Activated T-cell treated with anti-CD3 and anti-CD28 coated beads, Interleukin-2, amount 50 U/mL, for 4 hours (primary cell): ENCODE measurements at regions not wholly inside any gene's neighbourhood (a gene's known extent, or its start where the extent isn't known, plus 50 kb on each side); places are given as distances from the start of the nearest gene placed in this dataset.

Experiments
- ATAC-seq, 2 donors: fragments of 200-7000 bp; cut with Tn5 transposase; one replicate each; pipeline ENCODE4 v1.10.0; 2021
- DNase-seq: peaks from one replicate; pipeline ENCODE4 v3.0.0-alpha.2; 2020
- H3K27me3 Mint-ChIP-seq: one replicate; pipeline ENCODE4 v1.8.0; 2021; ENCODE audit warnings: low read depth, mixed read lengths
- H3K36me3 Mint-ChIP-seq: one replicate; pipeline ENCODE4 v1.8.0; 2022; ENCODE audit warnings: mixed read lengths; ENCODE audit not compliant: insufficient read depth
- H3K4me1 Mint-ChIP-seq: one replicate; pipeline ENCODE4 v1.8.0; 2021; ENCODE audit warnings: low read depth, mixed read lengths
- H3K4me3 Mint-ChIP-seq: one replicate; pipeline ENCODE4 v1.8.0; 2021; ENCODE audit warnings: mild to moderate bottlenecking, moderate library complexity, mixed read lengths
- H3K9me3 Mint-ChIP-seq: one replicate; pipeline ENCODE4 v1.8.0; 2021; ENCODE audit warnings: mixed read lengths

DNA sequence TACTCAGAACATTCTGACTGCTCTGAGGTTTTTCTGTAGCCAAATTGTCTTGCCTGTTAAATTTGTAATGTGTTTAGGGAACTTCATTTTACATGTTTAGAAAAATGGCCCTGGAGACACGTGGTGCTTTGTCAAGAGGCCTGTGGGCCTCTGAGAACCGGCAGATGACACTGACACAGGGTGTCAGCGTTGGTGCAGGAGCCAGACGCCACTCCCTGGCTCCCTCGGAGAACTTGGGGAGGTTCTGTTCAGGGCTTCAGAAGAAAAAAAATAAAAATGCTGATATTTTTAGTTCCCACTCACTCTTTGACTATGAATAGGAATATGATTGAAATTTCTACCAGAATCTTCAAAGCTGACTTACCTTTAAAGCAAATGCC, 190.9 kb upstream of the GATB start:
- H3K4me1 Mint-ChIP-seq, result no peaks in the 10 kb centered on the region
- no peak overlapping the region for H3K4me3 Mint-ChIP-seq
- peaks cover 11% of the 10 kb centered on the region for H3K9me3 Mint-ChIP-seq
- ATAC-seq, result no peak
- DNase-seq, result no peak
- H3K27me3 Mint-ChIP-seq, result no peaks in the 10 kb centered on the region
- peaks cover 2% of the 10 kb centered on the region for H3K36me3 Mint-ChIP-seq

DNA sequence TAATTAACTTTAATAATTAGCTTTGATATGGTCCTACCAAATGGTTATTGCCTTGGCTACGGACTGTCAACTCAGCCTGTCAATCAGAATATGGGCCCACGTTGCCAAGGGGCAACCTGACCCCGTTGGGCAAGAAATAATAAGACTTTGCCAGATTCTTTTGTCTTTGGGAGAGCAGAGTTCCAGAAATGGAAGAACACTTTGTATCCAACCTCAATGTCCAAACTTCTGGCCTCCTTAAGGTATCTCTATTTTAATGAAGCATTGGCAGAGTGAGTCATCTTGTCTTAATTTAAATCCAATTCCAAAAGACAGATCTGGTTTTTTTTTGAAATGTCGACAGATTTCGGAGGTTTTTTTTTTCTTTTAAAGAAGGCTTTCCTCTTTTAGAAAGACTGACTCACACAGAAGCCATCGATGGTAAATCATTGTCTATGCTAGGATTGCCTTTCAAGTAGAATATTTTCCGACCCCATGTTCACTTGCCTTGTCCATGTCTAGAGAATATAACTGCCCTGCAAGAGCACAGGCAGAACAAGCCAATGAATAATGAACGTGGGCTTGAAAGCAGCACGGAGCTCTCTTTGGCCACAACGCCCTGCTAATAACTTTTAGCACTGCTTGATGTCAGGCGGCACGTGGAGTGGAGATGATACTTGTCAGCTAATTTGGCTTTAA, 190.3 kb upstream of the GATB start:
- no peak overlapping the region for H3K4me3 Mint-ChIP-seq
- H3K4me1 Mint-ChIP-seq, result no peaks in the 10 kb centered on the region
- no peak for DNase-seq
- H3K36me3 Mint-ChIP-seq, result peaks cover 5% of the 10 kb centered on the region
- peaks cover 15% of the 10 kb centered on the region for H3K9me3 Mint-ChIP-seq
- no peak for ATAC-seq
- no peaks in the 10 kb centered on the region for H3K27me3 Mint-ChIP-seq

DNA sequence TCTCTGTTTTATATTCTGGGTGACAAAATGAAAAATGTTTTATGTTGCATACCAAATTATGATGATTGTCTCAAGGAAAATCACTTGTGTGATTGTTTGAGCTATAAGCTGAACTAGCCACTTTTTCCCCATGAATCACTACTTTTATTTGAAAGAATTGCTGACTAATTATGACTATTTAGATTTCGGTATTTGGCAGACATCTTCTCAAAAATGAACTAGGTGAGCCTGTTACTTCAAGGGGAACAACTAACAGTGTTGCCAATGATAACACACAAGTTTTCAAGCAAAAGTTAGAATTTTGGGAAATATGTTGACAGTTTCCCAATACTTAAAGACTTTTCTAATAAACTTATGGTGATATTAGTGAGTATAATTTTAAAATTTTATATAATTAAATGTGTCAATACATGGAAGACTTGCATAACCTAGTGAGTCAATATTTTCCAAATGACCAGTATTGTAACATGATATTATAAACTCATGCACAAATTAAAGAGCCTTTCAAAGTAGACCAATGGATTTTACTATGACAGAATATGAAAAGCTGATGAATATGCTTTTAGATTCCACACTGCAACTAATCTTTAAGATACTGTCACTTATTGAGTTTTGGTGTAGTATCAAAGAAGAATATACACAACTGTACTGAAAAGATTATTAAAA, 187.7 kb upstream of the GATB start:
- H3K4me1 Mint-ChIP-seq, result no peaks in the 10 kb centered on the region
- DNase-seq, result no peak
- no peak overlapping the region for H3K4me3 Mint-ChIP-seq
- no peak for ATAC-seq
- peaks cover 18% of the 10 kb centered on the region for H3K9me3 Mint-ChIP-seq
- H3K27me3 Mint-ChIP-seq, result no peaks in the 10 kb centered on the region
- H3K36me3 Mint-ChIP-seq, result peaks cover 5% of the 10 kb centered on the region

DNA sequence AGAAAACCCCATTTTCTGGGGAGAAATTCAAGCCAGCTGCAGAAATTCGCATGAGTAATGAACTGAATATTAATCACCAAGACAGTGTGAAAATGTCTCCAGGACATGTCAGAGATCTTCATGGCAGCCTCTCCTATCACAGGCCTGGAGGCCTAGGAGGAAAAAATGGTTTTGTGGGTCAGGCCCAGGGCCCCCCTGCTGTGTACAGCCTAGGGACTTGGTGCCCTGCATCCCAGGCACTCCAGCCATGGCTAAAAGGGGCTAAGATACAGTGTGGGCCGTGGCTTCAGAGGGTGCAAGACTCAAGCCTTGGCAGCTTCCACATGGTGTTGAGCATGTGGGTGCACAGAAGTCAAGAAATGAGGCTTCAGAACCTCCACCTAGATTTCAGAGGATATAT, 185.9 kb upstream of the GATB start:
- DNase-seq (no peak), ATAC-seq (no peak)
- H3K4me1 Mint-ChIP-seq, result no peaks in the 10 kb centered on the region
- peaks cover 5% of the 10 kb centered on the region for H3K36me3 Mint-ChIP-seq
- peaks cover 26% of the 10 kb centered on the region for H3K9me3 Mint-ChIP-seq
- H3K4me3 Mint-ChIP-seq, result no peak overlapping the region
- H3K27me3 Mint-ChIP-seq, result no peaks in the 10 kb centered on the region

DNA sequence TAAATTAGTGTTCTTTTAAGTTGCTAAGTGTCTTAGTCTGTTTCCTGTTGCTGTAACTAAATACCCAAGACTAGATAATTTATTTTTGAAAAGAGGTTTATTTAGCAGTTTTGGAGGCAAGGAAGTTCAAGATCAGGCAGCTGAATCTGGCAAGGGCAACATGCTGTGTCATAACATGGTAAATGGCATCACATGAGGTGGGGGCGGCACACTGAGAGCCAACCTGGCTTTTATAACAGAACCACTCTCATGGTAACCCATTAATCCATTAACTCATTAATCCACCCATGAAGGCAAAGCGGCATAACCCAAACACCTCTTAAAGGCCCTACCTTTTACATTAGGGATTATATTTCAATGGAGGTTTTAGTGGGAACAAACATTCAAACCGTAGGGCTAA, 182.2 kb upstream of the GATB start:
- no peak for ATAC-seq
- Mint-ChIP-seq H3K4me3 (no peak overlapping the region), H3K4me1 (peaks cover 12% of the 10 kb centered on the region), H3K27me3 (no peaks in the 10 kb centered on the region), H3K36me3 (peaks cover 5% of the 10 kb centered on the region), H3K9me3 (peaks cover 30% of the 10 kb centered on the region)
- no peak for DNase-seq

DNA sequence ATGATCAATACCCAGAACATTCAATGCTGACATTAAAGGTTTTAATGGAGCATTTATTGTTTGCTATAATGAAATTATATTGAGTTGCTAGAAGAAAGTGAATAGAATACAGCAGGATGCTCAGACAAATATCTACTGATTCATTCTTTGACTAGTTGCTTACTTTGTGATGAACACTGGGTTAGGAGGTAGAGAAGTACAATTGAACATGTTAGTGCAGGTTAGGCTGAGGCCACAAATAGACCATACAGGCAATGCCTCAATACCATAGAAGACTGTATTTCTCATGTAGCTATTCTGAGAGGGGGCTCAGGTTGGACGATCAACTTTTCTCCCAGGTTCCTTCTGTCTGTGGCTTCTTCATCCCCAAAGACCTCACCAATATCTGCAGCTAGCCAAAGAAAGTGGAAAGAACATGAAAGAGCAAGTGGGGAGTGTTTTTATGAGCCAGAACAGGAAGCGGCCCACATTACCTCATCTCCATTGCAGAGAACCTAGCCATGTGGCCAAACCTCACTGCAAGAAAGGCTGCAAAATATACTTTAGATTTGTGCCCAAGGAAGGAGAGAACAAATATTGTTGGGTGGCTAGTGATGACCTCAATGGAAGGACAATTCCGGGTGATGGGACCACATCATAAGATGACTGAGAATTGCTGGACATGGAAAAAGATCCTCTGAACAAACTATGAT, 180.3 kb upstream of the GATB start:
- H3K4me1 Mint-ChIP-seq, result peaks cover 12% of the 10 kb centered on the region
- no peaks in the 10 kb centered on the region for H3K27me3 Mint-ChIP-seq
- no peak overlapping the region for H3K4me3 Mint-ChIP-seq
- H3K9me3 Mint-ChIP-seq, result peaks cover 17% of the 10 kb centered on the region
- ATAC-seq (no peak), DNase-seq (no peak)
- H3K36me3 Mint-ChIP-seq, result no peaks in the 10 kb centered on the region

DNA sequence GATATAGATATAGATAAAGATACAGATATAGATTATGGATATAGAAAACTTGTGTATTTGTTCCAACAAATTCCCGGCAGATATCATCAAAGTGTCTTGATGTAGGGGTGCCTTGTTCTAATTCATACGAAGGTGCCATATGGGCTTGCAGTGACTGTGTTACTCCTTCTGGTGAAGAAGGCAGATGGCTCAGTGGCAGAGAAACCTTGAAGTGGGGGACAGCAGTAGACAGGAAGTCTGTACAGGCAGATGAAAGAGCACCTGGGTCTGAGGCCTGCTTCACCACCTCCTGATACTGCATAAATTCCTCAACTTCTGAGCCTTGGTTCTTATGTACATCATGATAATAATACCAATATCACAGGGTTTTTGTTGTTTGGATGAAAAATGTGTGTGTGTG, 179.5 kb upstream of the GATB start:
- H3K9me3 Mint-ChIP-seq, result peaks cover 15% of the 10 kb centered on the region
- peaks cover 12% of the 10 kb centered on the region for H3K4me1 Mint-ChIP-seq
- no peak for ATAC-seq
- no peak for DNase-seq
- H3K4me3 Mint-ChIP-seq, result no peak overlapping the region
- no peaks in the 10 kb centered on the region for H3K27me3 Mint-ChIP-seq
- no peaks in the 10 kb centered on the region for H3K36me3 Mint-ChIP-seq

DNA sequence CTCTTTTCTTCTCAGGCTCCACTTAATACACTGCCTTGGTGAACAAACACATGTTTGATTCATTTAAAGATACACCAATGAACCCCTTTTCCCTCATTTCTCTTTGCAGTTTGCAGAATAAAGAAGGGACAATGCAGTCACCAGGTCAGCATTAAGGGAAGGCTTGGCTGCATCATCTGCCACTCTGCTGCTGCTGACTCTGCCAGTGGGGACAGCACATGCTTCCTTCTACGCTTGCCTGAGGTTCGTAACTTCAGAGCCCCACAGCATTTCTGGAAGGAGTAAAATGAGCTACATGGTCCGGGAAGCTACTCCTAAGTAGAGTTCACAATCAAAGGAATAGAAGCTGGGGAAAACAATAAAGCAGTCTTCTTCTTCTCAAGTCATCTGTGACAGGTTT, 178.9 kb upstream of the GATB start:
- ATAC-seq (no peak), DNase-seq (no peak)
- Mint-ChIP-seq H3K9me3 (peaks cover 15% of the 10 kb centered on the region), H3K4me1 (peaks cover 12% of the 10 kb centered on the region), H3K36me3 (no peaks in the 10 kb centered on the region), H3K27me3 (no peaks in the 10 kb centered on the region), H3K4me3 (no peak overlapping the region)

DNA sequence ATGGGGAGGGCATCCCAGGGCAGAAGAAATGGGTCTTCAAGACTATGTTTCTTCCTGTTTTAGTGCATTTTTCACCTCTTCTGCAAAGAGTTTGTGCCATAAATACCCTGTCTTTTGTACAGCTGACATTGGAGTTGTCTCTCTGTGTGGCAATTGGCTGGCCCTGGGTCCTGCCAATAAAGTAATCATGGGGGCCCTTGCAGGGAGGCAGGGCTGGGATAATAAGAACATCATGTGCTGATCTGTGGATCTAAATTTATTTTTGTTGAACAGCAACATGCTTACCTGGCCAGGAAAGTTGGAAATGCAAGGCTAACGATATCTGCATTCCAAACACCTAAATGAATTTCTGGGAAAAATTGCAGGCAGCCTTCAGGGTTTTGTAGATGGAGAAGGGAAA, 174.6 kb upstream of the GATB start:
- DNase-seq, result no peak
- ATAC-seq, result no peak
- Mint-ChIP-seq H3K9me3 (no peaks in the 10 kb centered on the region), H3K4me3 (no peak overlapping the region), H3K36me3 (no peaks in the 10 kb centered on the region), H3K4me1 (peaks cover 4% of the 10 kb centered on the region), H3K27me3 (no peaks in the 10 kb centered on the region)

DNA sequence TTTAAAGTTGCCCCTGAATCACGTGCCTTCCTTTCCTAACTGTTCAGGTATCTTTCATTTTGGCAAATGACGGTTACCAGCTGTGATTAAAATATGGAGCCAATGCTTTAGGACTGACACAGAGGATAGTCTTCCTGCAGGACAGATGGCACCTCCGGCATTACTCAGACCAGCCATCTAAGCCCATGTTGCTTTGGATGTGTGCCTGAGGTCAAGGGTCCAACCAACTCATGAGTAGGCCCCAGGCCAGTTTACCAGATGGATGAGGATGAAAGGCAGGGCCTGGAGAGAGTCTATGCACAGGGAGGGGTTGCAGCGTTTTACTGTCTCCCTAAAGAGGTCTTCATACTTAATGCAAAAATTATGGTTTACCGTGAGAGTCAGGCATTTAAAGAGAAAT, 174.0 kb upstream of the GATB start:
- H3K4me1 Mint-ChIP-seq, result peaks cover 1% of the 10 kb centered on the region
- no peak overlapping the region for H3K4me3 Mint-ChIP-seq
- H3K27me3 Mint-ChIP-seq, result no peaks in the 10 kb centered on the region
- DNase-seq (no peak), ATAC-seq (no peak)
- no peaks in the 10 kb centered on the region for H3K9me3 Mint-ChIP-seq
- H3K36me3 Mint-ChIP-seq, result no peaks in the 10 kb centered on the region

DNA sequence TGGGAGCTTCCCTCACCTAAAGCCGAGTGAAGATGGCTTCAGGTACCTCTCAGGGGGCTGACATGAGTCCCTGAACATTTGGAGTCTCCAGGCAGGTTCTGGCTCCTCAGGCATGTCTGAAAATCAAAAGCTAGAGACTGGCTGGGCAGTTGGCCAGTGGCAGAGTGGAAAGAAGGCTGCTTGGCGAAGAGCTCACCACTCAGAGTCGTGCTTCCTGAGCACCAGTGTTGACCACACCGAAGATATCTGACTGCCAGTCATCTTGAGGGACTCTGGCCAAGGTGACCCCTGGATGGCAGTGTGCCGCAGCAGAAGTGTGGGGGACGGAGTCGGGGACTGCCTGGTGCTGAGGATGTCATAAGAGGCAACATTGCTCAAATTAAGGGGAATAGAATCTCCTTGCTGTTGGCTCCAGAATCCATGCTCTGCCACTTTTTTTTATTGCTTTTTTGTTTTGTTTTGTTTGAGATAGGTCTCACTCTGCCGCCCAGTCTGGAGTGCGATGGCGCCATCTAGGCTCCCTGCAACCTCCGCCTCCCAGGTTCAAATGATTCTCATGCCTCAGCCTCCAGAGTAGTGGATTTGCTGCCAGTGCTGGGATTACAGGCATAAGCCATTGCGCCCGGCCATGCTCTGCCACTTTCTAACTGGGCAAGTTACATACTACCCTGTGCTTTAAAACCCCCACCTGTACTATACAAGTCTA, 172.5 kb upstream of the GATB start:
- no peak for DNase-seq
- no peak overlapping the region for H3K4me3 Mint-ChIP-seq
- no peaks in the 10 kb centered on the region for H3K9me3 Mint-ChIP-seq

DNA sequence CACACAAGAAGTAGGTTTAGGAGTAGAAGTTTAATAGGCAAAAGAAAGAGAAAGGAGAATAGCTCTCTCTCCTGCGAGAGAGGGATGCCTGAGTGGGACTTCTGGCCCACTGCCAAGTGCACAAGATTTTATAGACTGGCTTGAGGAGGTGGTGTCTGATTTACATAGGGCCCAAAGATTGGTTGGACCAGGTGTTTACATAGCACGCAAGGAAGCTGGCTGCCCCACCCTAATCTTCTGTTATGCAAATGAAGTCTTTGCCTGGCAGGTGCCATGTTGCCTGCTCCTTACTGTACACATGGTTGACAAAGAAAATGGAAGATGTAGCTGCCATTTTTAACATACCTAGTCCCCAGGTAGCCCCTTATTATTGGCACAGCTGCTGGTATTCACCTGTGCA, 170.8 kb upstream of the GATB start:
- no peak overlapping the region for H3K4me3 Mint-ChIP-seq
- peaks cover 1% of the 10 kb centered on the region for H3K4me1 Mint-ChIP-seq
- ATAC-seq, result no peak
- peaks cover 1% of the 10 kb centered on the region for H3K27me3 Mint-ChIP-seq
- no peak for DNase-seq
- H3K9me3 Mint-ChIP-seq, result no peaks in the 10 kb centered on the region
- no peaks in the 10 kb centered on the region for H3K36me3 Mint-ChIP-seq

More for the DNA sequence above, 172.5 kb upstream of the GATB start:
- Mint-ChIP-seq H3K36me3 (no peaks in the 10 kb centered on the region), H3K27me3 (no peaks in the 10 kb centered on the region), H3K4me1 (peaks cover 1% of the 10 kb centered on the region)
- no peak for ATAC-seq

DNA sequence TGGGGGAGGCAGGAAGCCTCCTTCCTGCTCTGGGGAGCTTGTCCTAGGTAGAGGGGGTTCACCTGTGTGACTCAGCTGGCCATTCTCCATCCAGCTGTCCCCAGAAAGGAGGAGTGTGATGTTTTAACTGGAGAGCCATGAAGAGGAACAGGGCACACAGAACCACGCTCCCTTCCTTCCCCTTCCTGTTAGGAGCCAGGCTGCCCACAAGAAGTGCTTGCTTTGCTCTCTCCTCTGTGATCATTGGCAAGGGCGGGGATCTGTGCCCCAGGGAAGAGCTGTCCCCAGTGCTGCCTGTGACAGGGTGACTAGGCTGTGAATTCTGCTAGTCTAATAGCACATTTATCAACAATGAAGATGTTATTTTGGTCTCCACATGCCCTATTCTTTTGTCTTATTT, 169.6 kb upstream of the GATB start:
- H3K4me1 Mint-ChIP-seq, result peaks cover 1% of the 10 kb centered on the region
- H3K27me3 Mint-ChIP-seq, result peaks cover 3% of the 10 kb centered on the region
- no peak for DNase-seq
- H3K9me3 Mint-ChIP-seq, result peaks cover 6% of the 10 kb centered on the region
- no peaks in the 10 kb centered on the region for H3K36me3 Mint-ChIP-seq
- H3K4me3 Mint-ChIP-seq, result no peak overlapping the region
- no peak for ATAC-seq

DNA sequence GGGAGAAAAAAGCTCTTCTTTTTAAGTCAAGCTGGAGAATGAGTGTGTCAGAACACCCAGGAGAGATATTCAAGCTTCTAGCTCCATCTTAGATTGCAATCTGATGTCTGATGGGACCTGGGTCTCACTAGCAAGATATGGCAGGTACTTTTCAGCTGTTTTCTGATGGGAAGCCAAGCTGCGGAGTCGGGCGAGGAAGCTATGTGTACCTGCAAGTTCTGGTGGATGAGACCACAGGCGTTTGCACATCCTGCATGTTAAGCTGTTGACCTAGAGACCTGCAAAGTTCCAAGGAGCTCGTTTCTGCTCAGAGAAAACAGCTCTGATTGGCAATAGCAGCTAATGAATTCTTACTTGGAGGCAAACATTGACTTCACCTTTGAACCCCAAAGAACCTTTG, 167.3 kb upstream of the GATB start:
- ATAC-seq, result no peak
- DNase-seq, result no peak
- no peak overlapping the region for H3K4me3 Mint-ChIP-seq
- H3K9me3 Mint-ChIP-seq, result peaks cover 6% of the 10 kb centered on the region
- peaks cover 1% of the 10 kb centered on the region for H3K4me1 Mint-ChIP-seq
- H3K36me3 Mint-ChIP-seq, result no peaks in the 10 kb centered on the region
- peaks cover 4% of the 10 kb centered on the region for H3K27me3 Mint-ChIP-seq
